ELF-1 (cell line): ENCODE measurements at regions not wholly inside any gene's neighbourhood (a gene's known extent, or its start where the extent isn't known, plus 50 kb on each side); places are given as distances from the start of the nearest gene placed in this dataset.
"Not testable (repeated sequence)": the region's sequence is repeated elsewhere in the genome, so short reads cannot be mapped to it uniquely, and the experiment has no call there.

Experiments
- DNase-seq: peaks from one replicate; pipeline ENCODE4 v3.0.0-alpha.2; 2016; ENCODE audit warnings: low read depth, low spot score

GRCh38 chr18:15315301-15315700 lies 567.3 kb downstream of the ANKRD30B start:
- DNase-seq: not testable (repeated sequence)

DNA sequence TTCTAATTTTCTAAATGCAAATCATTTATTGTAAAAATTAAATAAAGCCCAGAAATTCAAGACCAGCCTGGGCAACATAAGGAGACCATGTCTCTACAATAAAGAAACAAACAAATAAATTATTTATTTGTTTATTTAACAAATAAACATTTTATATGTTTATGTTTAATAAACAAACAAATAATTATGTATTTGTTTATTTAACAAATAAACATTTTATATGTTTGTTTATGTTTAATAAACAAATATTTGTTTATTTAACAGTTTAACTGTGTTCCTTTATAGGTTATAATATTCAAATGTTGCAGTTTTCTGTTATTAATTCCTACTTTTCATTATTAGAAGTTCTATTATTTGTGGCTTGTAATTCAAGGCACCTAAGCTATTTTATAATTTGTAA lies 570.7 kb downstream of the ANKRD30B start:
- not testable (repeated sequence) for DNase-seq

DNA sequence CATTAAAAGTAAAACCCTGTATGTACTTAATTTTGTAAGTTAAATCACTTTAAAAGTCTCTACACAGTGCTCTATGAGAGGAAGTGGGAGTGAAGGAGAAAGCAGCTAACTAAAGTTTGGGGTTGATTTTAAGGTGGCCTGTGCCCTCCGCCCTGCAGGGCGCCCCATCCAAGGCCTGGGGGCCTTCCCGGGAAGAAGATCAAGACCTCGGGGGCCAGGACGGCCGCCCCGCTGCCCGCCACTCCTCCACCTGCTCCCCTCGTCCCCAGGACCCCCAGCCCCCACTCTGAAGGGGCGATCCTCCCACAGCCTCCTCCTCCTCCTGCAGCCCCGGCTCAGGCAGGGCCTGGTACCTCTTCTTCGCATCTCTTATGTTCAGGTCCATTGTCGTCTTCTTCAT lies 581.7 kb downstream of the ANKRD30B start:
- not testable (repeated sequence) for DNase-seq

DNA sequence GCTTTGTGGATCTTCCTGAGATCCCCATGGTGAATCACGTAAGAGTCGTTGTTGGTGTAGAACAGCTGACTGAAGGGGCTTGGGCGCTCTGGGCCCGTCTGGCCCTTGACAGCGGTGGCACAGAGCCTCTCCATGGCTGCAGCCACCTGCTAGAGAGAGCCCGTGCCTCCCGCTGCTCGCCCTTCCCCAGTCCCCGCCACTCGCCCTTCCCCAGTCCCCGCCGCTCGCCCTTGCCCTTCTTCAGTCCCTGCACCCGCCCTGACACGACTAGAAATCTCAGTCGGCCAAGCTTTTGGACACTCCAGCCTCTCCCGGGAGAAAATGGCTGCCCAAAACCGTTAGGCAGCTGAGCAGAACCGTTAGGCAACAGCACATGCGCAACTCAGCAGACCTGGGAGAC lies 582.2 kb downstream of the ANKRD30B start:
- DNase-seq: not testable (repeated sequence)

DNA sequence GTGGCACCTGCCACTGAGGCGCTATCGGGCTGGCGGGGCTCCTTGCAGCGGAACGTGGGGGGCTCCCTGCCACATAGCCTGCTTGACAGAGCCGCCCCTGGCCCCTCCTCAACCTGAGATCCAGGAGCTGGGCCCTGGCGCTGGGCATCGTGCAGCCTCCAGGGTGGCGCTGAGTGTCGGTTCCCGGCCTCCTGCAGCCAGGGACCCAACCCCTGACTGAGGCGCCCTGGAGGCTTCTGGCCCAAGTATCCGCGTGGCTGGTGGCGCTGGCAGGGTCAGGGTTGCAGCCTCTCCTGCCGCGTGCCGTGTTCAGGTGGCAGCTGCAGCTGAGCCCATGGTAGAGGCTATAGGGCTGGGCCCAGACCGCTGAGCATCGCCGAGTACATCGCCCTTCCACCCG lies 582.6 kb downstream of the ANKRD30B start:
- not testable (repeated sequence) for DNase-seq

GRCh38 chr18:15375671-15376070 lies 627.7 kb downstream of the ANKRD30B start:
- DNase-seq: not testable (repeated sequence)

DNA sequence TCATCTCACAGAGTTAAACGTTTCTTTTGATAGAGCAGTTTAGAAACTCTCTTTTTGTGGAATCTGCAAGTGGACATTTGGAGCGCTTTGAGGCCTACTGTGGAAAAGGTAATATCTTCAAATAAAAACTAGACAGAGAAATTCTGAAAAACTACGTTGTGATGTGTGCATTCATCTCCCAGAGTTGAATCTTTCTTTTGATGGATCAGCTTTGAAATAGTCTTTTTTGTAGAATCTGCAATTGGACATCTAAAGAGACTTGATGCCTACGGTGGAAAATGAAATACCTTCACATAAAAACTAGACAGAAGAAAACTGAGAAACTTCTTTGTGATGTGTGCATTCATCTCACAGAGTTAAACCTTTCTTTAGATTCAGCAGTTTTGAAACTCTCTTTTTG lies 659.9 kb downstream of the ANKRD30B start:
- DNase-seq: peak; percentile 0
